GM12872 (cell line): ENCODE measurements at regions not wholly inside any gene's neighbourhood (a gene's known extent, or its start where the extent isn't known, plus 50 kb on each side); places are given as distances from the start of the nearest gene placed in this dataset.

ENCODE experiments used
- TF ChIP-seq, protein P1 (sequence below): IDR thresholded peaks from 3 replicates; pipeline ENCODE4 v1.5.1; 2011; ENCODE audit warnings: low read depth, mild to moderate bottlenecking, low read length, moderate library complexity; ENCODE audit not compliant: insufficient read depth

DNA sequence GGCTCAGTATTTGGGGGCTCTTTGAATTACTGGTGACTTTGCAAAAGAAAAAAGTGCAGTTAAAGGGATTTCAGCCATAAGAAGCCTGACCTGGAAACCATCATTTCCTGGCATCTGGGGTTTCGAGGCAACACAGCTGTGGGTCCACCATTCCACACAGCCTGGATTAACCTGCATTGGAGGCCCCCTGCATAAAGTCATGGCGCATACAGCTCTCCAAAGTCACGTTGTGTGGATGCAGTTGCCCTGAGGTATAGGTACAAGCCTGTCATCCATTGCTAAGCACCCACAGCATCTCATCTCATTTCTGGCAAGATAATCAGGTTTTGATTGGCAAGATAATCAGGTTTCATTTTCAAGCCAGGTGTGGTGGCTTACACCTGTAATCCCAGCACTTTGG, 54.5 kb upstream of the TAGAP start:
- TF ChIP-seq, protein P1, sequence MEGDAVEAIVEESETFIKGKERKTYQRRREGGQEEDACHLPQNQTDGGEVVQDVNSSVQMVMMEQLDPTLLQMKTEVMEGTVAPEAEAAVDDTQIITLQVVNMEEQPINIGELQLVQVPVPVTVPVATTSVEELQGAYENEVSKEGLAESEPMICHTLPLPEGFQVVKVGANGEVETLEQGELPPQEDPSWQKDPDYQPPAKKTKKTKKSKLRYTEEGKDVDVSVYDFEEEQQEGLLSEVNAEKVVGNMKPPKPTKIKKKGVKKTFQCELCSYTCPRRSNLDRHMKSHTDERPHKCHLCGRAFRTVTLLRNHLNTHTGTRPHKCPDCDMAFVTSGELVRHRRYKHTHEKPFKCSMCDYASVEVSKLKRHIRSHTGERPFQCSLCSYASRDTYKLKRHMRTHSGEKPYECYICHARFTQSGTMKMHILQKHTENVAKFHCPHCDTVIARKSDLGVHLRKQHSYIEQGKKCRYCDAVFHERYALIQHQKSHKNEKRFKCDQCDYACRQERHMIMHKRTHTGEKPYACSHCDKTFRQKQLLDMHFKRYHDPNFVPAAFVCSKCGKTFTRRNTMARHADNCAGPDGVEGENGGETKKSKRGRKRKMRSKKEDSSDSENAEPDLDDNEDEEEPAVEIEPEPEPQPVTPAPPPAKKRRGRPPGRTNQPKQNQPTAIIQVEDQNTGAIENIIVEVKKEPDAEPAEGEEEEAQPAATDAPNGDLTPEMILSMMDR: no peak

DNA sequence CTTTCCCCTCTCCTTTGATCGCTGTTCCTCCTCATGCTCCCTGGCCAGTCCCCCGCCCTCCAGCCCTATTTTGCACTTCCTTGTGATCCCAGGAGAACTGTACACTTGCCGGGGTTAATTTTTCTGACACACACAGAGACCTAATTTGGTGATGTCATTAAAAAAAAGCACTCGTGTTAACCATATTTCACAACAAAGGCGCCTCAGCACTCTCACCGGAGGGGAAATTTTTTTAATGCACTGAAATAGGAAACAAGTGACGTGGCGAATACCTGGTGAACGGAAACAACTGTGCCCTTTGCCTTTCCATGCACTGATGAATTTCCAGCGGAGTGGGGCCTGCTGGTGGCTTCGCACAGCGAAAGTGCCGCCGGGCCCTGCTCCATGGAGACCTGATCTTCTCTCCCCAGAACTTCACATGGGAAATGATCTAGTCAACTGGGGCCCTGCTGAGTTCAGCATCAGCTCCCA, 53.9 kb upstream of the TAGAP start:
- TF ChIP-seq, protein P1: no peak

DNA sequence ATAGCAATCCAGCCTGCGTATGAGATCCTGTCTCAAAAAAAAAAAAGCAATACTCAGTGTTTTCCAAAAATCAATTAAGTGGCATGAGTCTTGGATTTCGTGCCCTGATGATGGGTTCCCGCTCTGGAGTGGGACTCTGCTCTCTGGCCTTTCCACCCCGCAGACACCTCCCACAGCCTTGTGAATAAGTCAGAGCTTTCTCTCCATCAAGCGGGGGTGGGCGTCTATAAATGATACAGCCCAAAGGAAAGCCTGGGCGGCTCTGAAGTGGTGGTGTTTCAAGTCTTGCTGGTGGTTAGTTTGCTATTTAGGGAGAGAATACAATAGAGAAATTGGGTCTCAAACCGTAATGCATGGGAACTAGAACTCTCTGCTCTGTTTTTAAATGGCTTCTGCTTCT, 52.5 kb upstream of the TAGAP start:
- TF ChIP-seq, protein P1: no peak

DNA sequence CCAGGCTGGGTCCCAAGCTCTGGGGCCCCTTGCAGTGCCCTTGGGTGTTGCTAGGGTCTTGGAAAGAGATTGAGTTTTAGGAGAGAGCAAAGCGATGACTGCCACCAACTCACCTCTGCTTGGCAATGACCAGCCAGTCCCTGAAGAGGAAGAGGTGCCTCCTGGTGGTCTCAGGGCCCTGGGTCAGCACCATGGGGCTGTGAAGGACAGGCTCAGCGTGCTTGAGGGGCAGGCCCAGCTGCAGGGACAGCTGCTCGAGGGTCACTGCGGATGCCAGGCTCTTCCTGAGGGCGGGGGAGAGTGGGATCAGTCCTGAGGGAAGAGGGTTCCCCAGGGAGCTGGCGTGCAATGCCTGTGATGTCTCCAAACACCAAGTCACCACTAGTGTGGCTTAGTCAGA, 50.8 kb upstream of the TAGAP start:
- TF ChIP-seq, protein P1: no peak

DNA sequence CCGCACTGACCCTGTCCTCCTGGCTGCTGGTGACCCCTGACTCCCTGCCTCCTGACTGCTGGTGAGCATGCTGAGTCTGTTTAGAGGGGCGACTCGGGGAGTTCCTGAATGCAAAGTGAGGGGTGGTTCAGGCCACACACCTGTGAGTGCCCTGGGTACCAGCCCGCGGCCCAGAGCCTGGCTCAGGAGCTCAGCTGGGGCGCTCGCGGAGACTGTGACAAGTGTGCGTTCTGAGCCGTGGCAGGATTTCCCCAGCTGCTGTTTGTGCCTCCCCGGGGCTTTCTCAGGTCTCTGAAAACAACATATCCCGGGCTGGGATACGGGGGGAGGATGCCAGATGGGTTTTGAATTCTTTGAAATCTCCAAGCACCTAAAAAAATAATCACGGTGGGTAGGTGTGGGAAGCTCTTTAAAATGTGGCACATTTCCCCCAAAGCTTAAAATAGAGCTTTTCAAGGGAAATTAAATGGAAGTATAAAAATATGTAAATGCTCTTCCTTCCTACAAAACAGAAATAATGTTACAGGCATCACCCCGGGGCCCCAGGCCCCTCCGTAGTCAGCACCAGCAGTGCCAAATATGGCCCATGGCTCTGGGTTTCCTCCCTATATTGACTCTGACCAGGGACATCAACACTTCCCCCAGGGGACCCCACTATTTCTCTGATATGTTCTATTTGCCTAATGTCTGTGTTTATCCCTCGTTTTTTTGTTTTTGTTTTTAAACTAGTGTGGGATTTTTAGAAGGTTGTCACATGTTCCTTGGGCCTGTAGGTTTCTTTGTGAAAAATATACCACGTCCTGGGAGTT, 49.9 kb upstream of the TAGAP start:
- TF ChIP-seq, protein P1: no peak
